Inferior parietal cortex (tissue), 1 donor: ENCODE measurements at regions not wholly inside any gene's neighbourhood (a gene's known extent, or its start where the extent isn't known, plus 50 kb on each side); places are given as distances from the start of the nearest gene placed in this dataset.

Source experiments
- DNase-seq: peaks from one replicate; pipeline ENCODE4 v3.0.0-alpha.2; 2016; ENCODE audit errors: extremely low spot score

- DNase-seq: no peak
Measured at GRCh38 chr17:79446399-79447009, 164.3 kb downstream of the RBFOX3 start.

- no peak for DNase-seq
Measured at GRCh38 chr17:79444198-79444597, 166.7 kb downstream of the RBFOX3 start.

- DNase-seq: no peak
Measured at GRCh38 chr17:79443026-79443425, 167.8 kb downstream of the RBFOX3 start.

- DNase-seq: no peak
Measured at GRCh38 chr17:79441356-79442160, 169.3 kb downstream of the RBFOX3 start.

GRCh38 chr17:79440251-79440650 is 170.6 kb downstream of the RBFOX3 start:
- no peak for DNase-seq

GRCh38 chr17:79439493-79439892 is 171.4 kb downstream of the RBFOX3 start:
- no peak for DNase-seq

GRCh38 chr17:79438546-79439334 is 172.1 kb downstream of the RBFOX3 start:
- DNase-seq: no peak

- no peak for DNase-seq
Measured at GRCh38 chr17:79438058-79438457, 172.8 kb downstream of the RBFOX3 start.

GRCh38 chr17:79437081-79437480 is 173.8 kb downstream of the RBFOX3 start:
- DNase-seq: no peak

- no peak for DNase-seq
Measured at GRCh38 chr17:79435962-79436361, 174.9 kb downstream of the RBFOX3 start.

- DNase-seq: no peak
Measured at GRCh38 chr17:79435296-79435695, 175.6 kb downstream of the RBFOX3 start.

- DNase-seq: no peak
Measured at GRCh38 chr17:79434215-79434614, 176.6 kb downstream of the RBFOX3 start.

- no peak for DNase-seq
Measured at GRCh38 chr17:79433379-79433778, 177.5 kb downstream of the RBFOX3 start.

GRCh38 chr17:79431175-79431574 is 179.7 kb downstream of the RBFOX3 start:
- no peak for DNase-seq

- DNase-seq: no peak
Measured at GRCh38 chr17:79429864-79430494, 180.9 kb downstream of the RBFOX3 start.

GRCh38 chr17:79428988-79429387 is 181.9 kb downstream of the RBFOX3 start:
- no peak for DNase-seq

- no peak for DNase-seq
Measured at GRCh38 chr17:79427621-79428539, 183.0 kb downstream of the RBFOX3 start.

- no peak for DNase-seq
Measured at GRCh38 chr17:79425686-79426085, 185.2 kb downstream of the RBFOX3 start.

GRCh38 chr17:79424471-79425185 is 186.2 kb downstream of the RBFOX3 start:
- DNase-seq: no peak

GRCh38 chr17:79423811-79424465 is 186.9 kb downstream of the RBFOX3 start:
- DNase-seq: no peak
